ENCODE measurements at regions not wholly inside any gene's neighbourhood (a gene's known extent, or its start where the extent isn't known, plus 50 kb on each side); places are given as distances from the start of the nearest gene placed in this dataset.

DNA sequence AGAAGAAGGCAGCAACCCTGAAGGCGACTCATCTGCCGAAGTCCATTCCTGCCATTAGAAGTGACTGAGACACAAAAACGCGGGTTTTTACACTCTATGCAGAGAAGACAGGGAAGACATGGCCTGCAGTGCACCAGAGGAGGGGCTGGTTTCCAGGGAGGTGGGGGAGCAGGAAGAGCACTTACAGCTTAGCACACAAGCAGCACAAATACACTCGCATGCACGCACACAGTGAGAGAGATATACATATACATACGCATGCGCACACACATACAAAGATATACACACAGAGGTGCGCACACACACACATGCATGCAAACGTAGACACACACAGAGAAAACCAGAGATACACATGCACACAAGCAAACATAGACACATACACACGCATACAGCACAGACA is 210.9 kb upstream of the CSF3R start:
- no peaks in the 10 kb centered on the region for H3K27me3 ChIP-seq
- H3K4me3 ChIP-seq: no peak overlapping the region
- intact Hi-C loops (cut with DNase I): no loop called here
- H3K9me3 ChIP-seq: no peaks in the 10 kb centered on the region
- H3K36me3 ChIP-seq: no peaks in the 10 kb centered on the region
- no peaks in the 10 kb centered on the region for H3K4me1 ChIP-seq
- no peak for DNase-seq
- H3K9ac ChIP-seq (ENCODE audit: low read depth in 2 of 2, low read length in 2 of 2): no peak overlapping the region
- H3K27ac ChIP-seq: no peak overlapping the region
- TF ChIP-seq CTCF (IDR thresholded peaks at IDR 0.05): no peak

GRCh38 chr1:36693161-36693525 is 210.4 kb upstream of the CSF3R start:
- intact Hi-C loops (cut with DNase I): no loop called here
- Histone ChIP-seq H3K9me3 (no peaks in the 10 kb centered on the region), H3K27me3 (no peaks in the 10 kb centered on the region), H3K4me3 (no peak overlapping the region), H3K36me3 (no peaks in the 10 kb centered on the region), H3K4me1 (no peaks in the 10 kb centered on the region), H3K27ac (no peak overlapping the region), H3K9ac (ENCODE audit: low read depth in 2 of 2, low read length in 2 of 2) (no peak overlapping the region)
- no peak for TF ChIP-seq CTCF (IDR thresholded peaks at IDR 0.05)
- DNase-seq: no peak

GRCh38 chr1:36692465-36693160 is 209.9 kb upstream of the CSF3R start:
- H3K9ac ChIP-seq (ENCODE audit: low read depth in 2 of 2, low read length in 2 of 2): no peak overlapping the region
- no peak overlapping the region for H3K4me3 ChIP-seq
- intact Hi-C loops (cut with DNase I): no loop called here
- H3K27me3 ChIP-seq: no peaks in the 10 kb centered on the region
- no peaks in the 10 kb centered on the region for H3K4me1 ChIP-seq
- H3K36me3 ChIP-seq: no peaks in the 10 kb centered on the region
- no peak for TF ChIP-seq CTCF (IDR thresholded peaks at IDR 0.05)
- DNase-seq: no peak
- H3K9me3 ChIP-seq: no peaks in the 10 kb centered on the region
- no peak overlapping the region for H3K27ac ChIP-seq

GRCh38 chr1:36691374-36691773 is 208.7 kb upstream of the CSF3R start:
- Histone ChIP-seq H3K9ac (ENCODE audit: low read depth in 2 of 2, low read length in 2 of 2) (no peak overlapping the region), H3K4me1 (no peaks in the 10 kb centered on the region), H3K4me3 (no peak overlapping the region), H3K27ac (no peak overlapping the region), H3K36me3 (no peaks in the 10 kb centered on the region), H3K27me3 (no peaks in the 10 kb centered on the region), H3K9me3 (no peaks in the 10 kb centered on the region)
- DNase-seq: no peak
- no peak for TF ChIP-seq CTCF (IDR thresholded peaks at IDR 0.05)
- intact Hi-C loops (cut with DNase I): no loop called here

DNA sequence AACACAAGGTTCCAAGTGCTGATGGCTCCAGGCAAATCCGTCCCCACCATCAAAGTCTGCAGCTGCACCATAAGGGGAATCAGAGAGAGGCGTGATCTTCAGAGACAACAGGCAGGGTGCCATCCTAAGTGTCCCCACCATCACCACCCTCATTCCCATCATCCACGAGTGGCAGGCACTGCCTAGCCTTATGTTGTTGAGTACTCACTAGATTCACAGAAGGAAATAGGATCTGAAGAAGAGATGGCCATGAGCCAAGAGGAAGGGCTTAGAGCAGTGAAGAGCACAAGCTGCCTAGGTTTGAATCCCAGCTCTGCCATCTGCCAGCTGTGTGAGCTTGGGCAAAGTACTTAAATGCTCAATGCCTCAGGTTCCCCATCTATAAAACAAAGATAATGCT is 207.3 kb upstream of the CSF3R start:
- Histone ChIP-seq H3K4me3 (no peak overlapping the region), H3K27me3 (no peaks in the 10 kb centered on the region), H3K36me3 (no peaks in the 10 kb centered on the region), H3K9ac (ENCODE audit: low read depth in 2 of 2, low read length in 2 of 2) (no peak overlapping the region), H3K9me3 (no peaks in the 10 kb centered on the region), H3K27ac (no peak overlapping the region), H3K4me1 (no peaks in the 10 kb centered on the region)
- no peak for DNase-seq
- TF ChIP-seq CTCF (IDR thresholded peaks at IDR 0.05): no peak
- intact Hi-C loops (cut with DNase I): no loop called here

Measured in colonic mucosa (tissue), 4 donors.